H1 (cell line): ENCODE measurements at regions not wholly inside any gene's neighbourhood (a gene's known extent, or its start where the extent isn't known, plus 50 kb on each side); places are given as distances from the start of the nearest gene placed in this dataset.

Experiments used
- ATF3 ChIP-seq: IDR thresholded peaks from 2 replicates; pipeline ENCODE4 v1.6.1; 2011; ENCODE audit warnings: low read depth, mild to moderate bottlenecking, low read length; ENCODE audit not compliant: insufficient read depth
- EP300 ChIP-seq, 2 experiments: IDR thresholded peaks; 1 replicate in 1 of 2; 2 replicates in 1 of 2; pipeline ENCODE4 v1.6.1; 2011 to 2012; ENCODE audit warnings: low read depth in 2 of 2, low read length in 2 of 2, mild to moderate bottlenecking in 2 of 2, borderline replicate concordance in 1 of 2, inconsistent platforms in 1 of 2, moderate library complexity in 1 of 2
- KDM4A ChIP-seq: IDR thresholded peaks from one replicate; pipeline ENCODE4 v1.7.1; 2012; ENCODE audit warnings: low read depth, mild to moderate bottlenecking, moderate library complexity, low read length, inconsistent platforms; ENCODE audit not compliant: severe bottlenecking
- NRF1 ChIP-seq: IDR thresholded peaks from 2 replicates; pipeline ENCODE4 v1.6.1; 2011; ENCODE audit warnings: mild to moderate bottlenecking, low read depth, low read length, improper control_type of control experiment
- POLR2AphosphoS5 ChIP-seq: IDR thresholded peaks from 2 replicates; pipeline ENCODE4 v1.6.1; 2011; ENCODE audit warnings: low read depth, low read length
- RAD21 ChIP-seq, 2 experiments: IDR thresholded peaks in 1 of 2; conservative IDR thresholded peaks in 1 of 2; 2 replicates each; pipeline ENCODE4 v1.6.1; 2011; ENCODE audit warnings: low read depth in 2 of 2, low read length in 2 of 2, improper control_type of control experiment in 1 of 2, inconsistent platforms in 1 of 2, mild to moderate bottlenecking in 1 of 2, moderate library complexity in 1 of 2
- SAP30 ChIP-seq: fragments of 300-600 bp; sonication (generic); IDR thresholded peaks from 2 replicates; pipeline ENCODE4 v1.7.1; 2012; ENCODE audit warnings: low read length, moderate library complexity, mild to moderate bottlenecking, inconsistent platforms; ENCODE audit not compliant: insufficient read depth, insufficient replicate concordance
- SIN3A ChIP-seq, 2 experiments: IDR thresholded peaks in 1 of 2; conservative IDR thresholded peaks in 1 of 2; 2 replicates each; pipeline ENCODE4 v1.6.1; 2011 to 2012; ENCODE audit warnings: low read length in 2 of 2, improper control_type of control experiment in 1 of 2, low read depth in 1 of 2, mild to moderate bottlenecking in 1 of 2
- TAF1 ChIP-seq: IDR thresholded peaks from 2 replicates; pipeline ENCODE4 v1.6.1; 2011; ENCODE audit warnings: mild to moderate bottlenecking, low read depth, low read length
- YY1 ChIP-seq: IDR thresholded peaks from 2 replicates; pipeline ENCODE4 v1.6.1; 2011; ENCODE audit warnings: low read depth, mild to moderate bottlenecking, low read length
- TF ChIP-seq, protein P1 (sequence below), 3 experiments: IDR thresholded peaks; 1 replicate in 2 of 3; 2 replicates in 1 of 3; pipeline versions ENCODE4 v1.5.1 to v1.6.1; 2011; ENCODE audit warnings: low read length in 3 of 3, mild to moderate bottlenecking in 3 of 3, inconsistent platforms in 2 of 3, low read depth in 1 of 3, moderate library complexity in 1 of 3; ENCODE audit not compliant: insufficient read depth in 1 of 3; ENCODE audit errors: control extremely low read depth in 1 of 3

DNA sequence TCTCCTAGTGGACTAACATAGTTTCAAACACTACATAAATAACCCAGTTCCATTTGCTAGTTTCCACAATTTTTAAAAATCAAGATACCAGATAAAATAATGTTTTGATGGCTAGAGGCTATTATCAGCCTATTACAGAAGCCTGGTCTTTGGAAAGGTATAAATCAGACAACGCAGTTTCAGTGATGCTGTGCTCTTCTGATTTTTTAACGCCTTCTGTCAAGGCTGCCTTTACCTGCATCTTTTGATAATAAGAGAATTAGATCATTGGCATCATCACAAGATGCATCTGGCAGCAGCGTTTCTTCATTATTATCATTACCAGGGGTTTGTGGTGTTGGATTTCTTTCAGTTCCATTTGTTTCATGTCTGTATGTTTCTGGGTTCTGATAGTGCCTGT, 268.7 kb downstream of the MTX2 start:
- TF ChIP-seq, protein P1, sequence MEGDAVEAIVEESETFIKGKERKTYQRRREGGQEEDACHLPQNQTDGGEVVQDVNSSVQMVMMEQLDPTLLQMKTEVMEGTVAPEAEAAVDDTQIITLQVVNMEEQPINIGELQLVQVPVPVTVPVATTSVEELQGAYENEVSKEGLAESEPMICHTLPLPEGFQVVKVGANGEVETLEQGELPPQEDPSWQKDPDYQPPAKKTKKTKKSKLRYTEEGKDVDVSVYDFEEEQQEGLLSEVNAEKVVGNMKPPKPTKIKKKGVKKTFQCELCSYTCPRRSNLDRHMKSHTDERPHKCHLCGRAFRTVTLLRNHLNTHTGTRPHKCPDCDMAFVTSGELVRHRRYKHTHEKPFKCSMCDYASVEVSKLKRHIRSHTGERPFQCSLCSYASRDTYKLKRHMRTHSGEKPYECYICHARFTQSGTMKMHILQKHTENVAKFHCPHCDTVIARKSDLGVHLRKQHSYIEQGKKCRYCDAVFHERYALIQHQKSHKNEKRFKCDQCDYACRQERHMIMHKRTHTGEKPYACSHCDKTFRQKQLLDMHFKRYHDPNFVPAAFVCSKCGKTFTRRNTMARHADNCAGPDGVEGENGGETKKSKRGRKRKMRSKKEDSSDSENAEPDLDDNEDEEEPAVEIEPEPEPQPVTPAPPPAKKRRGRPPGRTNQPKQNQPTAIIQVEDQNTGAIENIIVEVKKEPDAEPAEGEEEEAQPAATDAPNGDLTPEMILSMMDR (IDR thresholded peaks at IDR 0.05; ENCODE audit: control extremely low read depth in 1 of 3, insufficient read depth in 1 of 3, low read depth in 1 of 3, low read length in 3 of 3) = no peak
- TF ChIP-seq ATF3 = no peak
- no peak for TF ChIP-seq KDM4A
- no peak for TF ChIP-seq POLR2AphosphoS5
- no peak for TF ChIP-seq EP300 (IDR thresholded peaks at IDR 0.05; ENCODE audit: borderline replicate concordance in 1 of 2, low read depth in 2 of 2, low read length in 2 of 2)
- no peak for TF ChIP-seq RAD21 (IDR thresholded peaks at IDR 0.05 in 1 of 2, conservative IDR thresholded peaks at IDR 0.05 in 1 of 2; ENCODE audit: low read depth in 2 of 2, low read length in 2 of 2)
- TF ChIP-seq SAP30 = no peak
- TF ChIP-seq NRF1 = no peak
- no peak for TF ChIP-seq SIN3A (conservative IDR thresholded peaks at IDR 0.05 in 1 of 2, IDR thresholded peaks at IDR 0.05 in 1 of 2; ENCODE audit: low read depth in 1 of 2, low read length in 2 of 2)
- TF ChIP-seq TAF1 = no peak
- no peak for TF ChIP-seq YY1
